GM13976 (cell line): ENCODE measurements at regions not wholly inside any gene's neighbourhood (a gene's known extent, or its start where the extent isn't known, plus 50 kb on each side); places are given as distances from the start of the nearest gene placed in this dataset.

Source experiments
- DNase-seq: peaks from one replicate; pipeline ENCODE4 v3.0.0; 2012; ENCODE audit warnings: low spot score
- CTCF ChIP-seq: IDR thresholded peaks from 2 replicates; pipeline ENCODE4 v1.5.1; 2012; ENCODE audit warnings: borderline replicate concordance, mild to moderate bottlenecking; ENCODE audit not compliant: insufficient read depth; ENCODE audit errors: extremely low read depth, missing control alignments, control extremely low read depth
- in situ Hi-C: fragments of 300-500 bp; cut with MboI; formaldehyde crosslinking; loops from one replicate; pipeline ENCODE4 v1.12.0; 2022; ENCODE audit warnings: low sequenced_read_pairs, mixed read lengths, inconsistent platforms; ENCODE audit not compliant: unreplicated experiment

GRCh38 chr9:82302968-82303655 lies 314.5 kb downstream of the SPATA31D1 start:
- in situ Hi-C loops = no loop called here
- DNase-seq = no peak
- no peak for TF ChIP-seq CTCF

GRCh38 chr9:82308836-82309235 lies 320.3 kb downstream of the SPATA31D1 start:
- no peak for TF ChIP-seq CTCF
- in situ Hi-C loops = no loop called here
- no peak for DNase-seq

GRCh38 chr9:82313697-82314096 lies 325.1 kb downstream of the SPATA31D1 start:
- DNase-seq = no peak
- in situ Hi-C loops = no loop called here

GRCh38 chr9:82320566-82320965 lies 332.0 kb downstream of the SPATA31D1 start:
- DNase-seq = no peak
- TF ChIP-seq CTCF = no peak
- in situ Hi-C loops = no loop called here

More at GRCh38 chr9:82313697-82314096, 325.1 kb downstream of the SPATA31D1 start:
- no peak for TF ChIP-seq CTCF

- in situ Hi-C loops = no loop called here
- no peak for TF ChIP-seq CTCF
- DNase-seq = no peak
These were observed 337.3 kb downstream of the SPATA31D1 start for GRCh38 chr9:82325907-82326306.

- TF ChIP-seq CTCF = no peak
- in situ Hi-C loops = no loop called here
- no peak for DNase-seq
These were observed 339.1 kb downstream of the SPATA31D1 start for GRCh38 chr9:82327641-82328040.
